CD14-positive monocyte (primary cell): ENCODE measurements at regions not wholly inside any gene's neighbourhood (a gene's known extent, or its start where the extent isn't known, plus 50 kb on each side); places are given as distances from the start of the nearest gene placed in this dataset.

Experiments
- DNase-seq, 3 donors: peaks; one replicate each; pipeline ENCODE4 v3.0.0-alpha.2; 2011 to 2022
- H2AFZ ChIP-seq: 2 replicates; pipeline ENCODE4 v1.6.0; 2012; ENCODE audit warnings: mild to moderate bottlenecking, low read depth, low read length, inconsistent platforms; ENCODE audit not compliant: insufficient read depth, poor library complexity, severe bottlenecking
- H3K27ac ChIP-seq, 2 donors: 1 replicate in 1 of 2; 2 replicates in 1 of 2; pipeline ENCODE4 v1.5.1; 2012 to 2013; ENCODE audit warnings: low read length in 2 of 2, control low read depth in 1 of 2, inconsistent platforms in 1 of 2, low read depth in 1 of 2, mild to moderate bottlenecking in 1 of 2
- H3K27me3 ChIP-seq, 2 donors: one replicate each; pipeline versions ENCODE4 v1.6.0 to v1.6.1; 2011 to 2013; ENCODE audit warnings: low read length in 2 of 2; ENCODE audit not compliant: control insufficient read depth in 2 of 2, insufficient read depth in 2 of 2
- H3K36me3 ChIP-seq, 2 donors: replicated peaks in 1 of 2; 1 replicate in 1 of 2; 2 replicates in 1 of 2; pipeline versions ENCODE4 v1.5.1 to v1.6.1; 2012 to 2013; ENCODE audit warnings: low read length in 2 of 2, control low read depth in 1 of 2, inconsistent platforms in 1 of 2, mild to moderate bottlenecking in 1 of 2; ENCODE audit not compliant: insufficient read depth in 2 of 2, control insufficient read depth in 1 of 2
- H3K4me1 ChIP-seq, 2 donors: 1 replicate in 1 of 2; 2 replicates in 1 of 2; pipeline versions ENCODE4 v1.5.1 to v1.6.1; 2012 to 2013; ENCODE audit warnings: low read length in 2 of 2, control low read depth in 1 of 2, inconsistent platforms in 1 of 2, mild to moderate bottlenecking in 1 of 2, moderate library complexity in 1 of 2; ENCODE audit not compliant: insufficient read depth in 2 of 2, control insufficient read depth in 1 of 2
- H3K4me2 ChIP-seq: replicated peaks from 2 replicates; pipeline ENCODE3; 2012; ENCODE audit warnings: low read length, moderate library complexity, mild to moderate bottlenecking; ENCODE audit not compliant: poor library complexity, severe bottlenecking; ENCODE audit errors: extremely low read depth
- H3K4me3 ChIP-seq, 3 experiments: fragments of 200-600 bp in 1 of 3; sonication (generic) in 1 of 3; replicated peaks in 1 of 3; 1 replicate in 2 of 3; 2 replicates in 1 of 3; pipeline ENCODE4 v1.5.1; 2011 to 2013; ENCODE audit warnings: low read length in 3 of 3, mild to moderate bottlenecking in 3 of 3, control low read depth in 2 of 3, low read depth in 2 of 3, inconsistent platforms in 1 of 3, moderate library complexity in 1 of 3
- H3K79me2 ChIP-seq: 2 replicates; pipeline ENCODE4 v1.6.0; 2012; ENCODE audit warnings: mild to moderate bottlenecking, control low read depth, inconsistent platforms, low read length, moderate library complexity; ENCODE audit not compliant: insufficient read depth
- H3K9ac ChIP-seq: 2 replicates; pipeline ENCODE4 v1.6.0; 2017; ENCODE audit warnings: low read length, mild to moderate bottlenecking; ENCODE audit not compliant: insufficient read depth, poor library complexity, severe bottlenecking
- H3K9me3 ChIP-seq, 2 donors: replicated peaks in 1 of 2; 1 replicate in 1 of 2; 2 replicates in 1 of 2; pipeline versions ENCODE4 v1.5.1 to v1.6.1; 2012 to 2013; ENCODE audit warnings: low read length in 2 of 2, control low read depth in 1 of 2; ENCODE audit not compliant: control insufficient read depth in 1 of 2, insufficient read depth in 1 of 2
- H4K20me1 ChIP-seq: 2 replicates; pipeline ENCODE4 v1.6.0; 2012; ENCODE audit warnings: mild to moderate bottlenecking, low read length, control low read depth, moderate library complexity; ENCODE audit not compliant: insufficient read depth
- H3K27ac Mint-ChIP-seq, 7 donors: one replicate each; pipeline ENCODE4 v1.8.0; 2020; ENCODE audit warnings: mild to moderate bottlenecking in 7 of 7, mixed read lengths in 7 of 7, moderate library complexity in 6 of 7, inconsistent platforms in 2 of 7
- H3K27me3 Mint-ChIP-seq, 3 donors: one replicate each; pipeline ENCODE4 v1.8.0; 2021 to 2022; ENCODE audit warnings: low read depth in 3 of 3, mild to moderate bottlenecking in 3 of 3, mixed read lengths in 3 of 3, moderate library complexity in 3 of 3, inconsistent platforms in 1 of 3
- H3K36me3 Mint-ChIP-seq, 2 donors: one replicate each; pipeline ENCODE4 v1.8.0; 2020; ENCODE audit warnings: mixed read lengths in 2 of 2, inconsistent platforms in 1 of 2, mild to moderate bottlenecking in 1 of 2
- H3K4me1 Mint-ChIP-seq: one replicate; pipeline ENCODE4 v1.8.0; 2020; ENCODE audit warnings: mild to moderate bottlenecking, mixed read lengths
- H3K4me3 Mint-ChIP-seq, 2 donors: one replicate each; pipeline ENCODE4 v1.8.0; 2020; ENCODE audit warnings: mild to moderate bottlenecking in 2 of 2, mixed read lengths in 2 of 2, moderate library complexity in 1 of 2
- H3K9me3 Mint-ChIP-seq, 7 donors: one replicate each; pipeline ENCODE4 v1.8.0; 2020 to 2022; ENCODE audit warnings: mixed read lengths in 7 of 7, mild to moderate bottlenecking in 6 of 7, moderate library complexity in 6 of 7, inconsistent platforms in 2 of 7
- WGBS: methylation state at CpG from one replicate; pipeline ENCODE4 v1.1.5; 2013; ENCODE audit warnings: missing lambda C conversion rate; ENCODE audit not compliant: insufficient coverage; 5-methylcytosine and 5-hydroxymethylcytosine counted together
- intact Hi-C, 2 donors: fragments of 100-400 bp; cut with micrococcal nuclease; formaldehyde crosslinking; loops; one replicate each; pipeline versions ENCODE4 v1.15.0 to v1.15.1; 2023
- TF ChIP-seq, protein P1 (sequence below): fragments of 200-600 bp; IDR thresholded peaks from one replicate; pipeline ENCODE4 v1.8.0; 2022; ENCODE audit warnings: antibody characterized with exemption, mild to moderate bottlenecking

DNA sequence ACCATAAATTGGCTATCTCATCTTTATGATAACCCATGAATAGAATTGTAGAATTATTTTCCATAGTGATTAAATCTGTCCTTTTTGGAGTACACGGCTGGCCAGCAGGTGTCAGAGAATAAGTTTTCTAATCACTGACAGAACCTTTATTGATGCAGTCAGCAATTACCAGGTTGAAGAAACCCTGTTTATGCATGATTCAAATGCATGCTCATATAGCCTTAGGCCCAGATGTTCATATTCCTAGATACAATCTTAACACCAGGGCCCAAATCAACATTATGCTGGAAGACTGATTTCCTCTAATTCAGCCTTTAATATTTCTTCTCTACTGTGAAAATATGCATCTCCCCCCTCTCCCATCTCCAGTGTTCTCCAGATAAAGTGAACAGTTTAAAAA is 243.5 kb upstream of the DCBLD2 start:
- Mint-ChIP-seq H3K27me3 (peaks cover 0 to 2% (median 0%) of the 10 kb centered on the region in 3 donors), H3K9me3 (peaks cover 0 to 8% (median 6%) of the 10 kb centered on the region in 7 donors), H3K4me3 (no peak overlapping the region), H3K27ac (no peak overlapping the region), H3K4me1 (no peaks in the 10 kb centered on the region), H3K36me3 (no peaks in the 10 kb centered on the region)
- no peak for DNase-seq
- Histone ChIP-seq H3K9ac (no peak overlapping the region), H3K27me3 (no peaks in the 10 kb centered on the region), H3K79me2 (no peaks in the 10 kb centered on the region), H3K4me3 (no peak overlapping the region), H4K20me1 (no peaks in the 10 kb centered on the region), H3K4me2 (no peak overlapping the region), H3K9me3 (peaks cover 0 to 3% of the 10 kb centered on the region in 2 donors), H2AFZ (no peak overlapping the region), H3K27ac (no peak overlapping the region), H3K36me3 (no peaks in the 10 kb centered on the region), H3K4me1 (no peaks in the 10 kb centered on the region)
- intact Hi-C loops, result no loop called here
- TF ChIP-seq, protein P1, sequence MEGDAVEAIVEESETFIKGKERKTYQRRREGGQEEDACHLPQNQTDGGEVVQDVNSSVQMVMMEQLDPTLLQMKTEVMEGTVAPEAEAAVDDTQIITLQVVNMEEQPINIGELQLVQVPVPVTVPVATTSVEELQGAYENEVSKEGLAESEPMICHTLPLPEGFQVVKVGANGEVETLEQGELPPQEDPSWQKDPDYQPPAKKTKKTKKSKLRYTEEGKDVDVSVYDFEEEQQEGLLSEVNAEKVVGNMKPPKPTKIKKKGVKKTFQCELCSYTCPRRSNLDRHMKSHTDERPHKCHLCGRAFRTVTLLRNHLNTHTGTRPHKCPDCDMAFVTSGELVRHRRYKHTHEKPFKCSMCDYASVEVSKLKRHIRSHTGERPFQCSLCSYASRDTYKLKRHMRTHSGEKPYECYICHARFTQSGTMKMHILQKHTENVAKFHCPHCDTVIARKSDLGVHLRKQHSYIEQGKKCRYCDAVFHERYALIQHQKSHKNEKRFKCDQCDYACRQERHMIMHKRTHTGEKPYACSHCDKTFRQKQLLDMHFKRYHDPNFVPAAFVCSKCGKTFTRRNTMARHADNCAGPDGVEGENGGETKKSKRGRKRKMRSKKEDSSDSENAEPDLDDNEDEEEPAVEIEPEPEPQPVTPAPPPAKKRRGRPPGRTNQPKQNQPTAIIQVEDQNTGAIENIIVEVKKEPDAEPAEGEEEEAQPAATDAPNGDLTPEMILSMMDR, result no peak
- WGBS, result no CpG with 5 or more reads among the region's 1 CpG

DNA sequence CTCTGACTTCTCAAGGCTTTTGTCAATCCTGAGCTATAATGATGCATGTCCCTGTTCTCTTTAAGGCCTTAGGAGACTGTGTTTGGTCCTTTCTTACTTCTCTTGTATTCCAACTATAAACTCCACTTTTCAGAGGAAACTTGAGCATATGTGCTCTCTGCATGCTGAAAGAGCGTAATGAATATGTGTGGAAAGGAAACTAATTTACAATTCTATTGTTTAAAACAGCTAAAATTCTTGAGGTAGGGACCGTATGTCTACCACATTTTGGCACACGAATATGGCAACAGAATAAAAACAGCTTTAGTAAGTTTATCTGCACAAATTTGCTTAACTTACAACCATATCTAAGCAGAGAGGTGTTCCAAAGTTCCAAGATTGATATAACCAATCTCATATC is 242.0 kb upstream of the DCBLD2 start:
- no peak overlapping the region for H3K9ac ChIP-seq
- no peaks in the 10 kb centered on the region for H3K4me1 ChIP-seq
- H3K27me3 ChIP-seq, result no peaks in the 10 kb centered on the region
- H3K36me3 ChIP-seq, result no peaks in the 10 kb centered on the region
- H3K27me3 Mint-ChIP-seq, result peaks cover 0 to 2% (median 0%) of the 10 kb centered on the region in 3 donors
- DNase-seq, result no peak
- no peaks in the 10 kb centered on the region for H4K20me1 ChIP-seq
- WGBS, result no CpG with 5 or more reads among the region's 3 CpGs
- H3K4me3 ChIP-seq, result no peak overlapping the region
- no peak overlapping the region for H2AFZ ChIP-seq
- intact Hi-C loops, result no loop called here
- peaks cover 0 to 2% of the 10 kb centered on the region in 2 donors for H3K9me3 ChIP-seq
- H3K9me3 Mint-ChIP-seq, result peaks cover 0 to 11% (median 6%) of the 10 kb centered on the region in 7 donors
- no peak overlapping the region for H3K27ac ChIP-seq
- H3K79me2 ChIP-seq, result no peaks in the 10 kb centered on the region
- H3K36me3 Mint-ChIP-seq, result no peaks in the 10 kb centered on the region
- TF ChIP-seq, protein P1, result no peak
- H3K4me1 Mint-ChIP-seq, result no peaks in the 10 kb centered on the region
- H3K4me3 Mint-ChIP-seq, result no peak overlapping the region
- H3K27ac Mint-ChIP-seq, result no peak overlapping the region
- no peak overlapping the region for H3K4me2 ChIP-seq
